HCT116 (cell line): ENCODE measurements at regions not wholly inside any gene's neighbourhood (a gene's known extent, or its start where the extent isn't known, plus 50 kb on each side); places are given as distances from the start of the nearest gene placed in this dataset.

Source experiments
- ATAC-seq: fragments of 200-7000 bp; cut with Tn5 transposase; 2 replicates; pipeline ENCODE4 v1.9.1; 2020; ENCODE audit warnings: mild to moderate bottlenecking, moderate library complexity
- BruUV-seq: library from RNA; stranded (reverse); fragments of 400-500 nt; replicated peaks from 2 replicates; lab custom pipeline; 2021; lab: Mats Ljungman, UMichigan
- CTCF ChIA-PET: fragments of 300-600 bp; sonication (Branson Sonifier 250); formaldehyde crosslinking; loops from one replicate; lab custom pipeline; 2021; ENCODE audit warnings: antibody characterized with exemption; lab: Charles Lee
- POLR2A ChIA-PET: fragments of 300-600, 350-600 bp; sonication (Branson Sonifier 250); formaldehyde crosslinking; loops from one replicate; lab custom pipeline; 2021; ENCODE audit warnings: antibody characterized with exemption; lab: Charles Lee
- RAD21 ChIA-PET, 2 experiments: fragments of 300-600 bp; sonication (Branson Sonifier 250); formaldehyde crosslinking; loops; one replicate each; lab custom pipeline; 2023; ENCODE audit warnings: low total read pairs in 2 of 2; ENCODE audit not compliant: uncharacterized antibody in 2 of 2, unreplicated experiment in 2 of 2, low non-redundant PET in 1 of 2; lab: Charles Lee
- DNase-seq: peaks from one replicate; pipeline ENCODE4 v3.0.0-alpha.2; 2010; ENCODE audit warnings: low read depth, low spot score
- H2AFZ ChIP-seq: fragments of 200-600 bp; shearing (Covaris generic), sonication (generic); 2 replicates; pipeline ENCODE4 v1.6.1; 2017; ENCODE audit warnings: low read depth, mixed run types, mixed read lengths, antibody characterized with exemption, low read length; ENCODE audit not compliant: poor library complexity, severe bottlenecking
- H3K27ac ChIP-seq: 2 replicates; pipeline ENCODE4 v1.5.1; 2012; ENCODE audit warnings: low read depth, low read length
- H3K27me3 ChIP-seq: fragments of 200-600 bp; sonication (generic); 2 replicates; pipeline ENCODE4 v1.6.1; 2016; ENCODE audit warnings: mixed run types, low read length, mixed read lengths; ENCODE audit not compliant: insufficient read depth
- H3K36me3 ChIP-seq, 2 experiments: fragments of 200-500 bp in 1 of 2; fragments of 200-600 bp in 1 of 2; sonication (Bioruptor generic) in 1 of 2; sonication (generic) in 1 of 2; 2 replicates each; pipeline versions ENCODE4 v1.5.1 to v1.6.1; 2014 to 2016; ENCODE audit warnings: low read length in 2 of 2, inconsistent platforms in 1 of 2, mixed read lengths in 1 of 2, mixed run types in 1 of 2; ENCODE audit not compliant: insufficient read depth in 2 of 2, control insufficient read depth in 1 of 2
- H3K4me1 ChIP-seq, 2 experiments: fragments of 200-600 bp in 1 of 2; sonication (generic) in 1 of 2; 2 replicates each; pipeline versions ENCODE4 v1.5.1 to v1.6.1; 2012 to 2017; ENCODE audit warnings: low read length in 2 of 2, inconsistent platforms in 1 of 2, mild to moderate bottlenecking in 1 of 2, mixed read lengths in 1 of 2, mixed run types in 1 of 2, moderate library complexity in 1 of 2; ENCODE audit not compliant: insufficient read depth in 2 of 2, control insufficient read depth in 1 of 2
- H3K4me2 ChIP-seq: fragments of 200-600 bp; sonication (generic); 2 replicates; pipeline ENCODE4 v1.6.1; 2017; ENCODE audit warnings: mixed run types, low read length, mixed read lengths
- H3K4me3 ChIP-seq, 2 experiments: fragments of 200-600 bp in 1 of 2; sonication (generic) in 1 of 2; replicated peaks in 1 of 2; 2 replicates each; pipeline ENCODE4 v1.5.1; 2011 to 2016; ENCODE audit warnings: low read length in 2 of 2, control low read depth in 1 of 2, low read depth in 1 of 2, mild to moderate bottlenecking in 1 of 2, mixed read lengths in 1 of 2, mixed run types in 1 of 2
- H3K79me2 ChIP-seq: fragments of 200-600 bp; sonication (generic); 2 replicates; pipeline ENCODE4 v1.6.1; 2017; ENCODE audit warnings: mild to moderate bottlenecking, mixed run types, low read length, moderate library complexity, mixed read lengths; ENCODE audit not compliant: insufficient read depth
- H3K9ac ChIP-seq: fragments of 200-600 bp; sonication (generic); 2 replicates; pipeline ENCODE4 v1.6.1; 2016; ENCODE audit warnings: low read length, mixed read lengths
- H3K9me2 ChIP-seq: fragments of 200-600 bp; sonication (generic), shearing (Covaris generic); 2 replicates; pipeline ENCODE4 v1.6.1; 2017; ENCODE audit warnings: mixed run types, mild to moderate bottlenecking, moderate library complexity; ENCODE audit not compliant: insufficient read depth
- H3K9me3 ChIP-seq, 2 experiments: fragments of 200-500 bp in 1 of 2; fragments of 200-600 bp in 1 of 2; sonication (Bioruptor generic) in 1 of 2; sonication (generic) in 1 of 2; 2 replicates each; pipeline ENCODE4 v1.6.1; 2014 to 2017; ENCODE audit warnings: low read length in 2 of 2, mixed read lengths in 2 of 2, inconsistent platforms in 1 of 2, low read depth in 1 of 2, mild to moderate bottlenecking in 1 of 2, mixed run types in 1 of 2, moderate library complexity in 1 of 2; ENCODE audit not compliant: control insufficient read depth in 1 of 2, insufficient read depth in 1 of 2
- H4K20me1 ChIP-seq: fragments of 200-600 bp; sonication (generic), shearing (Covaris generic); 2 replicates; pipeline ENCODE4 v1.6.1; 2017; ENCODE audit warnings: mixed run types, mild to moderate bottlenecking, moderate library complexity; ENCODE audit not compliant: insufficient read depth
- EGR1 ChIP-seq: IDR thresholded peaks from 2 replicates; pipeline ENCODE4 v1.6.1; 2012; ENCODE audit warnings: low read depth
- EZH2phosphoT487 ChIP-seq: fragments of 200-600 bp; IDR thresholded peaks from 2 replicates; pipeline ENCODE4 v1.6.1; 2018; ENCODE audit warnings: antibody characterized with exemption, borderline replicate concordance
- POLR2AphosphoS5 ChIP-seq: IDR thresholded peaks from 2 replicates; pipeline ENCODE4 v1.6.1; 2011; ENCODE audit warnings: mild to moderate bottlenecking, low read depth, low read length, moderate library complexity
- ZNF274 ChIP-seq: fragments of 200-500 bp; sonication (Bioruptor generic); IDR thresholded peaks from 2 replicates; pipeline ENCODE4 v1.6.1; 2014; ENCODE audit warnings: mild to moderate bottlenecking, low read depth, low read length, inconsistent platforms
- intact Hi-C: fragments of 100-400 bp; cut with micrococcal nuclease; formaldehyde crosslinking; loops from 2 replicates; pipeline ENCODE4 v1.10.0; 2022
- TF ChIP-seq, protein P1 (sequence below): IDR thresholded peaks from 2 replicates; pipeline ENCODE4 v1.6.1; 2012; ENCODE audit warnings: low read depth
- TF ChIP-seq, protein P2 (sequence below), 3 experiments: fragments of 200-600 bp in 1 of 3; sonication (generic) in 1 of 3; IDR thresholded peaks in 2 of 3; conservative IDR thresholded peaks in 1 of 3; 2 replicates each; pipeline ENCODE4 v1.5.1; 2012 to 2017; ENCODE audit warnings: low read depth in 2 of 3, low read length in 2 of 3, antibody characterized with exemption in 1 of 3, borderline replicate concordance in 1 of 3, control low read depth in 1 of 3, mild to moderate bottlenecking in 1 of 3, mixed read lengths in 1 of 3, mixed run types in 1 of 3, moderate library complexity in 1 of 3; ENCODE audit not compliant: insufficient read depth in 1 of 3
- TF ChIP-seq, protein P3 (sequence below): IDR thresholded peaks from 2 replicates; pipeline ENCODE4 v1.6.1; 2011; ENCODE audit warnings: mild to moderate bottlenecking, low read length, moderate library complexity; ENCODE audit not compliant: insufficient replicate concordance; ENCODE audit errors: extremely low read depth

DNA sequence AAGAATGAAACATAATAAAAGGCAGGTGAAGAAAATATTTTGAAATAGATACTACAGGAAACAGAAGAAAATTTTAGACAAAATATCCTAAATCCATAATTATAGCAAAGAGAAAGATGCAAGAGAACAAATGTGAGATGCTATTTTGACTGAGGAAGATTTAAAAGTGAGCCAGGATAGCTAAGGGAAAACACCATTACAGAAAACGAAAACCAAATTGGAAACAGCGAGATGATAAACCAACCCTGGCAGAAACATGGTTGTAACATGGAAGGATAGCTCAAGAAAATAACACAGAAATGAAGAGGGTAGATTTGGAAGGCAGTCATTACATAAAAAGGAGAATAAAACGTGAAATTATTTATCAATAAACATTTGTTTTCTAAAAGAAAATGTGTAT, 267.2 kb upstream of the NREP start:
- POLR2A ChIA-PET = no interaction called here

More for the DNA sequence above, 267.2 kb upstream of the NREP start:
- no peak overlapping the region for H3K4me2 ChIP-seq
- TF ChIP-seq POLR2AphosphoS5 = no peak
- TF ChIP-seq, protein P1, sequence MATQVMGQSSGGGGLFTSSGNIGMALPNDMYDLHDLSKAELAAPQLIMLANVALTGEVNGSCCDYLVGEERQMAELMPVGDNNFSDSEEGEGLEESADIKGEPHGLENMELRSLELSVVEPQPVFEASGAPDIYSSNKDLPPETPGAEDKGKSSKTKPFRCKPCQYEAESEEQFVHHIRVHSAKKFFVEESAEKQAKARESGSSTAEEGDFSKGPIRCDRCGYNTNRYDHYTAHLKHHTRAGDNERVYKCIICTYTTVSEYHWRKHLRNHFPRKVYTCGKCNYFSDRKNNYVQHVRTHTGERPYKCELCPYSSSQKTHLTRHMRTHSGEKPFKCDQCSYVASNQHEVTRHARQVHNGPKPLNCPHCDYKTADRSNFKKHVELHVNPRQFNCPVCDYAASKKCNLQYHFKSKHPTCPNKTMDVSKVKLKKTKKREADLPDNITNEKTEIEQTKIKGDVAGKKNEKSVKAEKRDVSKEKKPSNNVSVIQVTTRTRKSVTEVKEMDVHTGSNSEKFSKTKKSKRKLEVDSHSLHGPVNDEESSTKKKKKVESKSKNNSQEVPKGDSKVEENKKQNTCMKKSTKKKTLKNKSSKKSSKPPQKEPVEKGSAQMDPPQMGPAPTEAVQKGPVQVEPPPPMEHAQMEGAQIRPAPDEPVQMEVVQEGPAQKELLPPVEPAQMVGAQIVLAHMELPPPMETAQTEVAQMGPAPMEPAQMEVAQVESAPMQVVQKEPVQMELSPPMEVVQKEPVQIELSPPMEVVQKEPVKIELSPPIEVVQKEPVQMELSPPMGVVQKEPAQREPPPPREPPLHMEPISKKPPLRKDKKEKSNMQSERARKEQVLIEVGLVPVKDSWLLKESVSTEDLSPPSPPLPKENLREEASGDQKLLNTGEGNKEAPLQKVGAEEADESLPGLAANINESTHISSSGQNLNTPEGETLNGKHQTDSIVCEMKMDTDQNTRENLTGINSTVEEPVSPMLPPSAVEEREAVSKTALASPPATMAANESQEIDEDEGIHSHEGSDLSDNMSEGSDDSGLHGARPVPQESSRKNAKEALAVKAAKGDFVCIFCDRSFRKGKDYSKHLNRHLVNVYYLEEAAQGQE = no peak
- TF ChIP-seq EZH2phosphoT487 = no peak
- TF ChIP-seq, protein P2, sequence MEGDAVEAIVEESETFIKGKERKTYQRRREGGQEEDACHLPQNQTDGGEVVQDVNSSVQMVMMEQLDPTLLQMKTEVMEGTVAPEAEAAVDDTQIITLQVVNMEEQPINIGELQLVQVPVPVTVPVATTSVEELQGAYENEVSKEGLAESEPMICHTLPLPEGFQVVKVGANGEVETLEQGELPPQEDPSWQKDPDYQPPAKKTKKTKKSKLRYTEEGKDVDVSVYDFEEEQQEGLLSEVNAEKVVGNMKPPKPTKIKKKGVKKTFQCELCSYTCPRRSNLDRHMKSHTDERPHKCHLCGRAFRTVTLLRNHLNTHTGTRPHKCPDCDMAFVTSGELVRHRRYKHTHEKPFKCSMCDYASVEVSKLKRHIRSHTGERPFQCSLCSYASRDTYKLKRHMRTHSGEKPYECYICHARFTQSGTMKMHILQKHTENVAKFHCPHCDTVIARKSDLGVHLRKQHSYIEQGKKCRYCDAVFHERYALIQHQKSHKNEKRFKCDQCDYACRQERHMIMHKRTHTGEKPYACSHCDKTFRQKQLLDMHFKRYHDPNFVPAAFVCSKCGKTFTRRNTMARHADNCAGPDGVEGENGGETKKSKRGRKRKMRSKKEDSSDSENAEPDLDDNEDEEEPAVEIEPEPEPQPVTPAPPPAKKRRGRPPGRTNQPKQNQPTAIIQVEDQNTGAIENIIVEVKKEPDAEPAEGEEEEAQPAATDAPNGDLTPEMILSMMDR (IDR thresholded peaks at IDR 0.05 in 2 of 3, conservative IDR thresholded peaks at IDR 0.05 in 1 of 3; ENCODE audit: borderline replicate concordance in 1 of 3, insufficient read depth in 1 of 3, low read depth in 2 of 3, low read length in 2 of 3) = no peak
- TF ChIP-seq, protein P3, sequence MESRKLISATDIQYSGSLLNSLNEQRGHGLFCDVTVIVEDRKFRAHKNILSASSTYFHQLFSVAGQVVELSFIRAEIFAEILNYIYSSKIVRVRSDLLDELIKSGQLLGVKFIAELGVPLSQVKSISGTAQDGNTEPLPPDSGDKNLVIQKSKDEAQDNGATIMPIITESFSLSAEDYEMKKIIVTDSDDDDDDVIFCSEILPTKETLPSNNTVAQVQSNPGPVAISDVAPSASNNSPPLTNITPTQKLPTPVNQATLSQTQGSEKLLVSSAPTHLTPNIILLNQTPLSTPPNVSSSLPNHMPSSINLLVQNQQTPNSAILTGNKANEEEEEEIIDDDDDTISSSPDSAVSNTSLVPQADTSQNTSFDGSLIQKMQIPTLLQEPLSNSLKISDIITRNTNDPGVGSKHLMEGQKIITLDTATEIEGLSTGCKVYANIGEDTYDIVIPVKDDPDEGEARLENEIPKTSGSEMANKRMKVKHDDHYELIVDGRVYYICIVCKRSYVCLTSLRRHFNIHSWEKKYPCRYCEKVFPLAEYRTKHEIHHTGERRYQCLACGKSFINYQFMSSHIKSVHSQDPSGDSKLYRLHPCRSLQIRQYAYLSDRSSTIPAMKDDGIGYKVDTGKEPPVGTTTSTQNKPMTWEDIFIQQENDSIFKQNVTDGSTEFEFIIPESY = no peak
- no peak for TF ChIP-seq ZNF274
- no peak for TF ChIP-seq EGR1
- no peaks in the 10 kb centered on the region for H3K79me2 ChIP-seq
- no peaks in the 10 kb centered on the region for H4K20me1 ChIP-seq
- H2AFZ ChIP-seq = no peak overlapping the region
- ATAC-seq (no peak), DNase-seq (no peak)
- ChIA-PET RAD21 (no interaction called here), CTCF (no interaction called here)
- H3K9me3 ChIP-seq = no peaks in the 10 kb centered on the region
- H3K9ac ChIP-seq = no peak overlapping the region
- intact Hi-C loops = no loop called here
- H3K36me3 ChIP-seq = no peaks in the 10 kb centered on the region
- no TSS peak for BruUV-seq
- H3K27me3 ChIP-seq = no peaks in the 10 kb centered on the region
- no peak overlapping the region for H3K4me3 ChIP-seq
- H3K27ac ChIP-seq = no peak overlapping the region
- no peaks in the 10 kb centered on the region for H3K9me2 ChIP-seq
- no peaks in the 10 kb centered on the region for H3K4me1 ChIP-seq
